H1 (cell line): ENCODE measurements at regions not wholly inside any gene's neighbourhood (a gene's known extent, or its start where the extent isn't known, plus 50 kb on each side); places are given as distances from the start of the nearest gene placed in this dataset.

Experiments
- SAP30 ChIP-seq: fragments of 300-600 bp; sonication (generic); IDR thresholded peaks from 2 replicates; pipeline ENCODE4 v1.7.1; 2012; ENCODE audit warnings: low read length, moderate library complexity, mild to moderate bottlenecking, inconsistent platforms; ENCODE audit not compliant: insufficient read depth, insufficient replicate concordance
- SIRT6 ChIP-seq: IDR thresholded peaks from one replicate; pipeline ENCODE4 v1.7.1; 2012; ENCODE audit warnings: low read length, inconsistent platforms
- TEAD4 ChIP-seq: IDR thresholded peaks from 2 replicates; pipeline ENCODE4 v1.6.1; 2012; ENCODE audit warnings: low read depth, low read length, inconsistent platforms, mixed read lengths

DNA sequence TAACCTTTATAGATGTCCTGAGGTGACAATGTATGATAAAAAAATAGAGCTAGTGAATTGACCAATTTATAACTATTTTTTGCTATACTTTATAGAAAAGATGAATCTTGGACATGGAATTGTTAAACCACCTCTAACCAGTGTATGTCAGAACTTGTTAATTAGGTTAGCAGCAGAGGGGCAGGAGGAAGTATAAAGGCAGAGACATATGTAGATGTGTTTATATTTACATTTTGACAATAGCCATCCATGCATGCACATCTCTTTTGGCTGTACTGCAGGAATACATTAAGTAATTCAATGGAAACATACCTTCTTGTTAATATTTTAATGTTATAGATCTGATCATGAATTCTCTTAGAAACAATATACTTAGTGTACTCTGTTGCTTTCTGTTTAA, 254.6 kb upstream of the NT5E start (continued):
- TF ChIP-seq TEAD4 = no peak
- TF ChIP-seq SAP30 = no peak
- no peak for TF ChIP-seq SIRT6
- TF ChIP-seq, all 59 proteins: peak for 0
